DND-41 (cell line): ENCODE measurements at regions not wholly inside any gene's neighbourhood (a gene's known extent, or its start where the extent isn't known, plus 50 kb on each side); places are given as distances from the start of the nearest gene placed in this dataset.

ENCODE experiments used
- EZH2 ChIP-seq: IDR thresholded peaks from 3 replicates; pipeline ENCODE4 v1.6.1; 2012; ENCODE audit warnings: borderline replicate concordance, low read depth, mild to moderate bottlenecking, moderate library complexity, low read length, inconsistent platforms; ENCODE audit not compliant: severe bottlenecking
- TF ChIP-seq, protein P1 (sequence below): IDR thresholded peaks from 2 replicates; pipeline ENCODE4 v1.5.1; 2012; ENCODE audit warnings: borderline replicate concordance, low read length, moderate library complexity, mild to moderate bottlenecking; ENCODE audit not compliant: poor library complexity, severe bottlenecking; ENCODE audit errors: extremely low read depth

- TF ChIP-seq, protein P1, sequence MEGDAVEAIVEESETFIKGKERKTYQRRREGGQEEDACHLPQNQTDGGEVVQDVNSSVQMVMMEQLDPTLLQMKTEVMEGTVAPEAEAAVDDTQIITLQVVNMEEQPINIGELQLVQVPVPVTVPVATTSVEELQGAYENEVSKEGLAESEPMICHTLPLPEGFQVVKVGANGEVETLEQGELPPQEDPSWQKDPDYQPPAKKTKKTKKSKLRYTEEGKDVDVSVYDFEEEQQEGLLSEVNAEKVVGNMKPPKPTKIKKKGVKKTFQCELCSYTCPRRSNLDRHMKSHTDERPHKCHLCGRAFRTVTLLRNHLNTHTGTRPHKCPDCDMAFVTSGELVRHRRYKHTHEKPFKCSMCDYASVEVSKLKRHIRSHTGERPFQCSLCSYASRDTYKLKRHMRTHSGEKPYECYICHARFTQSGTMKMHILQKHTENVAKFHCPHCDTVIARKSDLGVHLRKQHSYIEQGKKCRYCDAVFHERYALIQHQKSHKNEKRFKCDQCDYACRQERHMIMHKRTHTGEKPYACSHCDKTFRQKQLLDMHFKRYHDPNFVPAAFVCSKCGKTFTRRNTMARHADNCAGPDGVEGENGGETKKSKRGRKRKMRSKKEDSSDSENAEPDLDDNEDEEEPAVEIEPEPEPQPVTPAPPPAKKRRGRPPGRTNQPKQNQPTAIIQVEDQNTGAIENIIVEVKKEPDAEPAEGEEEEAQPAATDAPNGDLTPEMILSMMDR, result no peak
- no peak for TF ChIP-seq EZH2
These were observed 446.5 kb downstream of the SPRY1 start for GRCh38 chr4:123843137-123843536.
